GM19468 (cell line): ENCODE measurements at regions not wholly inside any gene's neighbourhood (a gene's known extent, or its start where the extent isn't known, plus 50 kb on each side); places are given as distances from the start of the nearest gene placed in this dataset.
A peak's percentile ranks its signal among the peaks of the same experiment; 100 is the strongest.
"Not testable (repeated sequence)": the region's sequence is repeated elsewhere in the genome, so short reads cannot be mapped to it uniquely, and the experiment has no call there.

Experiments used
- ATAC-seq: cut with Tn5 transposase; IDR thresholded peaks from one replicate; pipeline ENCODE4 v1.9.1; 2021; ENCODE audit warnings: mild to moderate bottlenecking, moderate library complexity, moderate number of reproducible peaks; ENCODE audit not compliant: unreplicated experiment; ENCODE audit errors: extremely low read depth

GRCh38 chr16:17026600-17027242 is 444.0 kb downstream of the XYLT1 start:
- peak; percentile 57 for ATAC-seq

- ATAC-seq: no peak
Observed at GRCh38 chr16:17027488-17028129, 443.2 kb downstream of the XYLT1 start.

- no peak for ATAC-seq
Observed at GRCh38 chr16:17029602-17030350, 441.0 kb downstream of the XYLT1 start.

GRCh38 chr16:17031484-17032268 is 439.1 kb downstream of the XYLT1 start:
- ATAC-seq: no peak

- no peak for ATAC-seq
Observed at GRCh38 chr16:17032332-17032731, 438.4 kb downstream of the XYLT1 start.

- no peak for ATAC-seq
Observed at GRCh38 chr16:17034477-17035252, 436.1 kb downstream of the XYLT1 start.

GRCh38 chr16:17037499-17037898 is 433.3 kb downstream of the XYLT1 start:
- no peak for ATAC-seq

GRCh38 chr16:17038415-17038814 is 432.3 kb downstream of the XYLT1 start:
- ATAC-seq: no peak

- ATAC-seq: not testable (repeated sequence)
Observed at GRCh38 chr16:17049109-17049508, 421.7 kb downstream of the XYLT1 start.

GRCh38 chr16:17050468-17050867 is 420.3 kb downstream of the XYLT1 start:
- no peak for ATAC-seq
